H1 (cell line): ENCODE measurements at regions not wholly inside any gene's neighbourhood (a gene's known extent, or its start where the extent isn't known, plus 50 kb on each side); places are given as distances from the start of the nearest gene placed in this dataset.

ENCODE experiments used
- ASH2L ChIP-seq: fragments of 200-600, 300-600 bp; sonication (generic); IDR thresholded peaks from one replicate; pipeline ENCODE4 v1.7.1; 2017; ENCODE audit warnings: low read length
- ATF2 ChIP-seq: IDR thresholded peaks from 2 replicates; pipeline ENCODE4 v1.6.1; 2012; ENCODE audit warnings: low read length, inconsistent platforms
- BRCA1 ChIP-seq: IDR thresholded peaks from 2 replicates; pipeline ENCODE4 v1.6.1; 2012; ENCODE audit warnings: low read depth, low read length, improper control_type of control experiment
- CHD2 ChIP-seq: IDR thresholded peaks from 2 replicates; pipeline ENCODE4 v1.6.1; 2012; ENCODE audit warnings: low read length, improper control_type of control experiment
- CHD7 ChIP-seq: fragments of 300-600 bp; sonication (generic); IDR thresholded peaks from 2 replicates; pipeline ENCODE4 v1.7.1; 2012; ENCODE audit warnings: low read length, moderate library complexity, mild to moderate bottlenecking, inconsistent platforms; ENCODE audit not compliant: insufficient replicate concordance
- CTCF ChIP-seq, 3 experiments: IDR thresholded peaks; 1 replicate in 2 of 3; 2 replicates in 1 of 3; pipeline versions ENCODE4 v1.5.1 to v1.6.1; 2011; ENCODE audit warnings: low read length in 3 of 3, mild to moderate bottlenecking in 3 of 3, inconsistent platforms in 2 of 3, low read depth in 1 of 3, moderate library complexity in 1 of 3; ENCODE audit not compliant: insufficient read depth in 1 of 3; ENCODE audit errors: control extremely low read depth in 1 of 3
- MAX ChIP-seq: IDR thresholded peaks from 2 replicates; pipeline ENCODE4 v1.6.1; 2012; ENCODE audit warnings: inconsistent platforms
- NANOG ChIP-seq: IDR thresholded peaks from 2 replicates; pipeline ENCODE4 v1.6.1; 2011; ENCODE audit warnings: low read length, low read depth, mild to moderate bottlenecking, inconsistent platforms; ENCODE audit not compliant: insufficient read depth, poor library complexity, severe bottlenecking
- POLR2A ChIP-seq, 2 experiments: IDR thresholded peaks; 1 replicate in 1 of 2; 2 replicates in 1 of 2; pipeline ENCODE4 v1.6.1; 2011; ENCODE audit warnings: low read depth in 2 of 2, low read length in 2 of 2, mild to moderate bottlenecking in 2 of 2; ENCODE audit errors: control extremely low read depth in 1 of 2
- SIN3A ChIP-seq, 2 experiments: IDR thresholded peaks in 1 of 2; conservative IDR thresholded peaks in 1 of 2; 2 replicates each; pipeline ENCODE4 v1.6.1; 2011 to 2012; ENCODE audit warnings: low read length in 2 of 2, improper control_type of control experiment in 1 of 2, low read depth in 1 of 2, mild to moderate bottlenecking in 1 of 2
- SP1 ChIP-seq: IDR thresholded peaks from 2 replicates; pipeline ENCODE4 v1.6.1; 2011; ENCODE audit warnings: low read depth, low read length
- SUZ12 ChIP-seq: fragments of 200-600 bp; sonication (generic); IDR thresholded peaks from 2 replicates; pipeline ENCODE4 v1.6.1; 2012; ENCODE audit warnings: mild to moderate bottlenecking, inconsistent platforms, low read length, moderate library complexity, mixed read lengths
- TAF1 ChIP-seq: IDR thresholded peaks from 2 replicates; pipeline ENCODE4 v1.6.1; 2011; ENCODE audit warnings: mild to moderate bottlenecking, low read depth, low read length
- YY1 ChIP-seq: IDR thresholded peaks from 2 replicates; pipeline ENCODE4 v1.6.1; 2011; ENCODE audit warnings: low read depth, mild to moderate bottlenecking, low read length

GRCh38 chr12:29847246-29847645 lies 63.5 kb upstream of the TMTC1 start:
- TF ChIP-seq CTCF (IDR thresholded peaks at IDR 0.05; ENCODE audit: control extremely low read depth in 1 of 3, insufficient read depth in 1 of 3, low read depth in 1 of 3, low read length in 3 of 3), result no peak
- TF ChIP-seq ATF2, result no peak
- no peak for TF ChIP-seq BRCA1
- TF ChIP-seq ASH2L, result no peak
- TF ChIP-seq CHD2, result no peak
- TF ChIP-seq POLR2A (IDR thresholded peaks at IDR 0.05; ENCODE audit: control extremely low read depth in 1 of 2, low read depth in 2 of 2, low read length in 2 of 2), result no peak
- TF ChIP-seq SIN3A (conservative IDR thresholded peaks at IDR 0.05 in 1 of 2, IDR thresholded peaks at IDR 0.05 in 1 of 2; ENCODE audit: low read depth in 1 of 2, low read length in 2 of 2), result no peak
- no peak for TF ChIP-seq TAF1
- TF ChIP-seq CHD7, result no peak
- no peak for TF ChIP-seq MAX
- no peak for TF ChIP-seq SP1
- no peak for TF ChIP-seq NANOG
- TF ChIP-seq YY1, result no peak
- no peak for TF ChIP-seq SUZ12
